ENCODE measurements at regions not wholly inside any gene's neighbourhood (a gene's known extent, or its start where the extent isn't known, plus 50 kb on each side); places are given as distances from the start of the nearest gene placed in this dataset.

DNA sequence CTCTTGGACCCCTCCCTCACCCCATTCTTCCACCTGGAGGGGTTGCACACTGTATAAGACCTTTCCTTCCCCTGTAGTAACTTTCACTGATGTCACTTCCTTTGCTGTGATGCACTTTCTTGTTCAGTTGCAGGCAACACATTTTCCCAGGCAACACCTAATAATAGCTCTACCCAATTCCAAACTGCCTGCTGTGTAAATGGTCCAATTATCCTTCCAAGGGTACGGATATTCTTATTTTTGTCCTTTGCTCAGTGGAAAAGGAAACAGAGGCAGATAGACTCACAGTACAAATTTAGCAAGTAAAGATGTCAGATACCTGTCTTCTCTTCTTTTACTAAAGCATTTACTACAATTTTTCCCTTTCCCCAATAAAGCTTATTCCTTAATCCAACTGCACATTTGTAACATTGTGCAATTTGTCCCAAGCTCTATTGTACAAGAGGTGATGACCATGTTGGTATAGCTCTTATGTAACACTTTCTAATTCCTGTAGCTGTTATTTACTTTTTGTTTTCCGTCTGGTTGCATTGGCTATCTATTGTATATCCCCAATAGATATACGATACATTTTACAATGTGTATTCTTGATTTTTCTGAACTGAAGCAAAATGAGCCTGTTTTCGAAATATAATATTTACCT lies 69.1 kb upstream of the NPFFR2 start:
- no peaks in the 10 kb centered on the region for H3K27me3 ChIP-seq
- no peaks in the 10 kb centered on the region for H3K9me3 ChIP-seq (ENCODE audit: low read depth)
- no peaks in the 10 kb centered on the region for H3K36me3 ChIP-seq
- H3K4me1 ChIP-seq (ENCODE audit: low read depth), result no peaks in the 10 kb centered on the region
- H3K27ac ChIP-seq, result no peak overlapping the region
- no peak overlapping the region for H3K4me3 ChIP-seq
- TF ChIP-seq, protein P1, sequence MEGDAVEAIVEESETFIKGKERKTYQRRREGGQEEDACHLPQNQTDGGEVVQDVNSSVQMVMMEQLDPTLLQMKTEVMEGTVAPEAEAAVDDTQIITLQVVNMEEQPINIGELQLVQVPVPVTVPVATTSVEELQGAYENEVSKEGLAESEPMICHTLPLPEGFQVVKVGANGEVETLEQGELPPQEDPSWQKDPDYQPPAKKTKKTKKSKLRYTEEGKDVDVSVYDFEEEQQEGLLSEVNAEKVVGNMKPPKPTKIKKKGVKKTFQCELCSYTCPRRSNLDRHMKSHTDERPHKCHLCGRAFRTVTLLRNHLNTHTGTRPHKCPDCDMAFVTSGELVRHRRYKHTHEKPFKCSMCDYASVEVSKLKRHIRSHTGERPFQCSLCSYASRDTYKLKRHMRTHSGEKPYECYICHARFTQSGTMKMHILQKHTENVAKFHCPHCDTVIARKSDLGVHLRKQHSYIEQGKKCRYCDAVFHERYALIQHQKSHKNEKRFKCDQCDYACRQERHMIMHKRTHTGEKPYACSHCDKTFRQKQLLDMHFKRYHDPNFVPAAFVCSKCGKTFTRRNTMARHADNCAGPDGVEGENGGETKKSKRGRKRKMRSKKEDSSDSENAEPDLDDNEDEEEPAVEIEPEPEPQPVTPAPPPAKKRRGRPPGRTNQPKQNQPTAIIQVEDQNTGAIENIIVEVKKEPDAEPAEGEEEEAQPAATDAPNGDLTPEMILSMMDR (IDR thresholded peaks at IDR 0.05; ENCODE audit: low read depth, low read length), result no peak
- DNase-seq (ENCODE audit: low read depth in 1 of 2, low spot score in 1 of 2), result no peak

DNA sequence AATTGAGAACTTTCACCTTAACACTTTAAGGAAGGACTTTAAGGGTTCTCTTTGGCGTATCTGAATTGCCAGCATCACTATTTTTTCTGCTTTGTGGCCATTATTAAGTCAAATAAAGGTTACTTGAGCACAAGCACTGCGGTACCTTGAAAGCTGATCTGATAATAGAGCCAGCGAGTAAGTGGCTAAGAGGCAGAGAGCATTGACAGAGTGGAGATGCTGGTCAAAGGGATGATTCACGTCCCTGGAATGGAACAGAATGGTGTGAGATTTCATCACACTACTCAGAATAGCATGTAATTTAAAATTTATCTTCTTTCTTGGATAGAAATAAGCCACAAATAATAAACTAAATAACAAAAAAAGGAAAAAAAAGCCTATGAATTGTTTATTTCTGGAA lies 57.1 kb upstream of the NPFFR2 start:
- no peaks in the 10 kb centered on the region for H3K9me3 ChIP-seq (ENCODE audit: low read depth)
- TF ChIP-seq, protein P1 (IDR thresholded peaks at IDR 0.05; ENCODE audit: low read depth, low read length), result no peak
- no peaks in the 10 kb centered on the region for H3K36me3 ChIP-seq
- DNase-seq (ENCODE audit: low read depth in 1 of 2, low spot score in 1 of 2), result peak in 1 of 2 donors; percentile 34
- H3K4me1 ChIP-seq (ENCODE audit: low read depth), result no peaks in the 10 kb centered on the region
- H3K27ac ChIP-seq, result no peak overlapping the region
- no peaks in the 10 kb centered on the region for H3K27me3 ChIP-seq
- H3K4me3 ChIP-seq, result no peak overlapping the region

DNA sequence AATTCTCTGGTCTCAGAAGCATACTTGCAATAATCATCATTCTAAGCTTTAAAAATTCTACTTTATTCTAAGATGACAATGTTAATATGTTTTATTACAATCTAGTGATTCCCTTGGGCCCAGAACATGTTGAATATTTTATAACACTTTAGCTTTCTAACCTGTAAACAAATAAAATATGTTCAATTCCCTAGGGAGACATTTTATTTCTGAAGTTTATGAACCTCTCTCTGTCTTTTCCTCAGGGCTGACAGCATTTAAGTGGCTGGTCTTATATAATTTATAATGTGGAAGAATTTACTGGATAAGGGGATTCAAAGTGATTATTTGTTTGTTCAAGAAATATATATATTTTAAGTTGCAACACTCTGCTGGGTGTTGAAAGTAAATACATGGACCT lies 55.3 kb upstream of the NPFFR2 start:
- no peak overlapping the region for H3K4me3 ChIP-seq

DNA sequence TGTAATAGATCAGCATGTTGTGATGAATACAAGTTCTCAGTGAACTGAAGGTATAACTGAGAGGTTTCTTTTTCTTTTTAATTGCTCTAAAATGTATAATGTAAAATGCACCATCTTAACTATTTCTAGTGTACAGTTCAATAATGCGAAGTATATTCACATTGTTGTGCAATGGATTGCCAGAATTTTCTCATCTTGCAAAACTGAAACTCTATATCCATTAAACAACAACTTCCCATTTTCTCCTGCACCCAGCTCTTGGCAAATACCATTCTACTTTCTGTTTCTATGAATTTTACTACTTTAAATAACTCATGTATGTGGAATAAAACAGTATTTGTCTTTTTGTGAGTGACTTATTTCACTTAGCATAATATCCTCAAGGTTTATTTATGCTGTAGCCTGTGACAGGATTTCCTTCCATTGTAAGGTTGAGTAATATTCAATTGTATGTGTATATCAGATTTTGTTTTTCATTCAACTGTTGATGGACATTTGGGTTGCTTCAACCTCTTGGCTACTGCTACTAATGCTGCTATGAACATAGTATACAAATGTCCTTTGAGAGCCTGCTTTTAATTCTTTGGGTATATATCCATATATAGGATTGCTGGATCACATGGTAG lies 53.5 kb upstream of the NPFFR2 start:
- Histone ChIP-seq H3K27me3 (no peaks in the 10 kb centered on the region), H3K9me3 (ENCODE audit: low read depth) (no peaks in the 10 kb centered on the region), H3K4me1 (ENCODE audit: low read depth) (no peaks in the 10 kb centered on the region), H3K27ac (no peak overlapping the region), H3K4me3 (no peak overlapping the region), H3K36me3 (no peaks in the 10 kb centered on the region)
- TF ChIP-seq, protein P1 (IDR thresholded peaks at IDR 0.05; ENCODE audit: low read depth, low read length), result no peak
- DNase-seq (ENCODE audit: low read depth in 1 of 2, low spot score in 1 of 2), result no peak

More for the DNA sequence above, 55.3 kb upstream of the NPFFR2 start:
- Histone ChIP-seq H3K4me1 (ENCODE audit: low read depth) (no peaks in the 10 kb centered on the region), H3K27me3 (no peaks in the 10 kb centered on the region), H3K9me3 (ENCODE audit: low read depth) (no peaks in the 10 kb centered on the region), H3K36me3 (no peaks in the 10 kb centered on the region), H3K27ac (no peak overlapping the region)
- DNase-seq (ENCODE audit: low read depth in 1 of 2, low spot score in 1 of 2), result no peak
- TF ChIP-seq, protein P1 (IDR thresholded peaks at IDR 0.05; ENCODE audit: low read depth, low read length), result no peak

DNA sequence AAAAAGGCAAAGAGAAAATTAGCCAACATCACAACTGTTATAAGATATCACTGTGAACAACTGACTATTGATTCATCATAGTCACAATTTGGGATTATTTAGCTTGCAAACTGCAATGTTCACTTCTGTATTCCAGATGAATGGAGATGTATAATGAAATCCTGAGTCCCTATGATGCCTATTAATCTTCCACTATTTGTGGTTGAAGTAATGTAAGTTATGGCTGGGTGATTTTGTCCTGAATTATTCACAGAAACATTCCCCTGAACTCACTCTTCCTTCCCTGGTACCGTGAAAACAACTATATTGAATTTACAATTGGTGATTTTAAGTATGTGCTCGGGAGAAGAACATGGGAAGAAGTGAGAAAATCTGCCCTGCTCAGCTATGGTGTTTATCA lies 50.8 kb upstream of the NPFFR2 start:
- DNase-seq (ENCODE audit: low read depth in 1 of 2, low spot score in 1 of 2), result no peak

More for the DNA sequence above, 50.8 kb upstream of the NPFFR2 start:
- no peak overlapping the region for H3K27ac ChIP-seq
- no peak overlapping the region for H3K4me3 ChIP-seq
- H3K36me3 ChIP-seq, result no peaks in the 10 kb centered on the region
- H3K9me3 ChIP-seq (ENCODE audit: low read depth), result no peaks in the 10 kb centered on the region
- no peaks in the 10 kb centered on the region for H3K27me3 ChIP-seq
- no peaks in the 10 kb centered on the region for H3K4me1 ChIP-seq (ENCODE audit: low read depth)
- TF ChIP-seq, protein P1 (IDR thresholded peaks at IDR 0.05; ENCODE audit: low read depth, low read length), result no peak
